ENCODE measurements at regions not wholly inside any gene's neighbourhood (a gene's known extent, or its start where the extent isn't known, plus 50 kb on each side); places are given as distances from the start of the nearest gene placed in this dataset.

DNA sequence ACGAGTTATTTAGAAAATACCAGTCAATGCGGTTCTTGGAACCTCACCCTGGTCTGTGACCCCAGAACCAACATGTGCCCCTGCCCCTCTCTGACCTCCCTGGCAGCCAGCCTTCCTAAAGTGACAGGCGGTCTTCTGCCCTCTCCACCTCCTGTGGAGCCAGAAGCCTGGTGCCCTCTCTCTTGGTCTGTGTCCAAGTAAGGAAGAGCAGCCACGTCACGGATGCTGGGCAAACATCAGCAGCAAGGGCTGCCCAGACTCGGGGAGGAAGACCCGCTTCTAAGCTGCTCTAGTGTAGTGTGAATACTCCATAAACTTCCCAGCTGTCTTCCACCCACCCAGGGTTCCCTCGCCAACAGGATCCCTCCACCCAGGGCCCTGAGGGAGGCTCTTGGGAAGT lies 272.4 kb downstream of the BMP7 start:
- TF ChIP-seq, protein P1, sequence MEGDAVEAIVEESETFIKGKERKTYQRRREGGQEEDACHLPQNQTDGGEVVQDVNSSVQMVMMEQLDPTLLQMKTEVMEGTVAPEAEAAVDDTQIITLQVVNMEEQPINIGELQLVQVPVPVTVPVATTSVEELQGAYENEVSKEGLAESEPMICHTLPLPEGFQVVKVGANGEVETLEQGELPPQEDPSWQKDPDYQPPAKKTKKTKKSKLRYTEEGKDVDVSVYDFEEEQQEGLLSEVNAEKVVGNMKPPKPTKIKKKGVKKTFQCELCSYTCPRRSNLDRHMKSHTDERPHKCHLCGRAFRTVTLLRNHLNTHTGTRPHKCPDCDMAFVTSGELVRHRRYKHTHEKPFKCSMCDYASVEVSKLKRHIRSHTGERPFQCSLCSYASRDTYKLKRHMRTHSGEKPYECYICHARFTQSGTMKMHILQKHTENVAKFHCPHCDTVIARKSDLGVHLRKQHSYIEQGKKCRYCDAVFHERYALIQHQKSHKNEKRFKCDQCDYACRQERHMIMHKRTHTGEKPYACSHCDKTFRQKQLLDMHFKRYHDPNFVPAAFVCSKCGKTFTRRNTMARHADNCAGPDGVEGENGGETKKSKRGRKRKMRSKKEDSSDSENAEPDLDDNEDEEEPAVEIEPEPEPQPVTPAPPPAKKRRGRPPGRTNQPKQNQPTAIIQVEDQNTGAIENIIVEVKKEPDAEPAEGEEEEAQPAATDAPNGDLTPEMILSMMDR (IDR thresholded peaks at IDR 0.05): no peak
- no peak for TF ChIP-seq EZH2 (IDR thresholded peaks at IDR 0.05)
